Left renal cortex interstitium (tissue), 4 donors: ENCODE measurements at regions not wholly inside any gene's neighbourhood (a gene's known extent, or its start where the extent isn't known, plus 50 kb on each side); places are given as distances from the start of the nearest gene placed in this dataset.

Experiments
- DNase-seq, 4 donors: peaks; one replicate each; pipeline ENCODE4 v3.0.0-alpha.2; 2013; ENCODE audit warnings: low read depth in 4 of 4, low spot score in 2 of 4, missing footprints in 1 of 4

- no peak for DNase-seq
Measured at GRCh38 chr2:9086465-9086864, 83.0 kb upstream of the MBOAT2 start.

DNA sequence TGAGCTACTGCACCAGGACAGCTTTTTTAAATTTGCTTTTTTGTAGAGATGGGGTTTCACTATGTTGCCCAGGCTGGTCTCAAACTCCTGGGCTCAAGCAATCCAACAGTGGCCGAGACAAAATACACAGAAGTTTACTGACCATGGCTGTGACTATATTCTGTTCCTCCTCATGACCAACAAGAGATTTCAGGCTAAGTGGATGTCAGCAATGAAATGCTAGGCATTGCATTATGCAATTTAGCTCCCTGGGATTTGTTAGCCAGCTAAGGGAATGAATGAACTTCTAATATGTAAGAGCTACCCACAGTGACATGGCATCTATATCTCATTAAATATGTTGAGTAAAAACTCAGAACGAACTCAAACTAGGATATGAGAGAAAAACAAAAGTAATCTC is 81.9 kb upstream of the MBOAT2 start:
- DNase-seq: no peak

DNA sequence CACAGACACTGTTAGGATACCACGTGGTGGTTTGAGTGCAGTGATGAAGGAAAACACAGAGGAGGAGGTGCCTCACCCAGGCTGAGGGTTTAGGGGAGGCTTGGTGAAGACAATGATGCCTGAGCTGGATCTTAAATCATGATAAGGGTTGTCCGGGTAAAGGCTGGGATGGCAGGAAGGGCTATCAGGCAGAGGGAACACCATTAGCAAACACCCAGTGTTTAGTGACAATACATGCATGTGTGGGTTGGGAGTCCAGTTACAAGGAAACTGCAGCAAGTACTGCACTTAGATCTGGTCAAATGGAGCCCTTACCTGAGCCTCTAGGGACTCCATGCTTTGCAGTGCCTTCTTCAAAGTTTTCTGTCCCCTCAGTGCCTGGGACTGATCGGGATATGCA is 79.8 kb upstream of the MBOAT2 start:
- no peak for DNase-seq

DNA sequence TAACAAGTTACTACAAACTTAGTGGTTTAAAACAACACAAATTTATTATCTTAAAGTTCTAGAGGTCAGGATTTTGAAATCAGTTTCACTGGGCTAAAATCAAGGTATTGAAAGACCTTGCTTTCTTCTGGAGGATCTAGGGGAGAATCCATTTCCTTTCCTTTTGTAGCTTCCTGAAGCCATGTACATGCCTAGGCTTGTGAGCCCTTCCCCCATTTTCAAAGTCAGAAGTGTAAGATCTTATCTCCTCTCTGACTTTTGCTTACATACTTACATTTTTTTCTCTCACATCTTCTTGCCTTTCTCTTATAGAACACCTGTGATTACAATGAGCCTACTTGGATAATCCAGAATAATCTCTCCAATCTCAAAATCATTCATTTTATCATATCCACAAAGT is 78.7 kb upstream of the MBOAT2 start:
- no peak for DNase-seq

GRCh38 chr2:9081750-9082149 is 78.3 kb upstream of the MBOAT2 start:
- DNase-seq: no peak

GRCh38 chr2:9078405-9078804 is 74.9 kb upstream of the MBOAT2 start:
- no peak for DNase-seq

GRCh38 chr2:9077691-9078090 is 74.2 kb upstream of the MBOAT2 start:
- DNase-seq: no peak

DNA sequence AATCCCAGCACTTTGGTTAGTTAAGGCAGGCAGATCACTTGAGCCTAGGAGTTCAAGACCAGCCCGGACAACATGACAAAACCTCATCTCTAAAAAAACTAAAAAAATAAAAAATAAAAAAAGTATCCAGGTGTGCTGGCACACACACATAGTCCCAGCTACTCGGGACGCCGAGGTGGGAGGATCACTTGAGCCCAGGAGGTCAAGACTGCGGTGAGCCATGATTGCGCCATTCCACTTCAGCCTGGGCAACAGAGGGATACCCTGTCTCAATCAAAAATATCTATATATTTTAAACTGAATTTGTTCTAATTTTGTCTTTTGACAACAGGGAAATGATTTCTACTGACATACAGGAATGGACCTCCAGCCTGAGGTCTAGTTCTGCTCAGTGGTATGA is 73.3 kb upstream of the MBOAT2 start:
- DNase-seq: no peak

DNA sequence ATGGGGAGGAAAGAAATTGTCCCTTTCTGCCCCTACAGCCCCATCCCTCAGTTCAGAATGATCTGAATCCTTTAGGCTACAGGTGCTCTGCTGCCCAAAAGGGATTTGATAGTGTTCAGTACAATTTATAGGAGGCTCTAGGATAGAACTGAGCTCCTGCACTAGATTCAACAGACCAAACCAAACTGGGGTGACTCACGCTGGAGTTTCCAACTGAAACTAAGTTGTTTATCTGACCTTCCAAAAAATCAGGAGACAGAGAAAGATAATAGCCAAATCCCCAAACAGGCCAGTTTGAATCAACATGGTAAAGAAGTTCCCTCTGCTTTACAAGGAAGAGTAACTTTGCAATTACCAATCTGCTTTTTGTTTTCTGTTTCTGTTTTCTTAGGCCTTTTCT is 72.7 kb upstream of the MBOAT2 start:
- no peak for DNase-seq

GRCh38 chr2:9074930-9075329 is 71.4 kb upstream of the MBOAT2 start:
- no peak for DNase-seq

DNA sequence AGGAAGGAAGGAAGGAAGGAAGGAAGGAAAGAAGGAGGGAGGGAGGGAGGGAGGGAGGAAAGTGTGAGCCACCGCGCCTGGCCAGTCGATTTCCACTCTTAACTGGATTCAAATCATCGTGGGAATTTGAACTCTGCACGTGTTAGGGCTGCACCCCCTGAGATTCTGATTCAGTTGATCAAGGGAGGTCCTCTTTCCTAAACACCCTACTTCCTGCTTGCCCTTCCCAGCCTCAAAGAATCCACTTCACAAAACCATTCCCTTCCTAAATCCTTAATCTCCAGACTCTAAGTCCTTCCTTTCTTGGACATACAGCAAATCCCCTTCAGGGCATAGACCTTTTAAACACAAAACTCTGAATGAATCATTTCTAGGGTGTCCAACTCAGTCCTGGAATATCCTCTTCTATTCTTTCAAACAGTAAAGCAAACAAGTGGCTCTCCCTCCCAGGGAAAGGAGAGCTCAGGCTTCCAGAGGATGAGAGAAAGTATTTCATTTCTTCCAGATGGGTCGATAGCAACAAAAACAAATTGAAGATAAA is 68.2 kb upstream of the MBOAT2 start:
- DNase-seq: no peak

GRCh38 chr2:9071032-9071431 is 67.5 kb upstream of the MBOAT2 start:
- DNase-seq: no peak

- DNase-seq: no peak
Measured at GRCh38 chr2:9069543-9069942, 66.1 kb upstream of the MBOAT2 start.

DNA sequence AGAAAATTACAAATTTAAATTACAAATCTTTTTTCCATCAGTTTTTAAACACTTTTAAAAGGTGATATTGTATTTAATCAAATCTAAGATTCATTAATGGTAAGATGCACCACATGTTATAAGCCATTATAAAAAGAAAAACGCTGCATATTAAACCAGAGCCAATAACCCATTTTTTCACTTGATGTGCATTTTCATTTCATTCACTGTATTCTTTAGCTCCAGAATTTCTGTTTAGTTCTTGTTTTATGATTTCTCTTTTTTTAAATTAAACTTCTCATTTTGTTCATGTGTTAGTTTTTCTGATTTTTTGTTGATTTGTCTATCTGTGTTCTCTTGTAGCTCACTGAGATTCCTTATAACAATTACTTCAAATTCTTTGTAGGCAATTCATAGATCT is 62.4 kb upstream of the MBOAT2 start:
- DNase-seq: no peak

- DNase-seq: no peak
Measured at GRCh38 chr2:9063023-9063606, 59.6 kb upstream of the MBOAT2 start.

DNA sequence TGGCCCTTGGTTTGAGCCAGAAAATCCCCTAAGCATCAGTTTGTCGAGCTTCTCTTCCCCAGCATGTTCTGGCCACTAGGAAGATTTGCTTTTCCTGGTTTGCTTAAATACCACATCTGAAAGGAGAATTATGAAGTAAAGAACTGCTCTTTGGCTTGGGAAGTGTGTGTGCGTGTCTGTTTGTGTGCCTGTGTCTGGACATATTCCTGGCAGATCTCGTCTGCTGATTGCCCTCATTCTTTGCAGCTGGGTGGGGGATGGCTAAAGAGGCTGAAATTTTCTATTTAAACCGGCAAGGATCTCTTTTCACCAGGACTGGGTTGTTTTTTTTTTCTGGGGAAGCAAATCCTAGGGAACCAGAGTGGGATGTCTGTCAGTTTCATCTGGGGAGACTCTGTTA is 57.3 kb upstream of the MBOAT2 start:
- no peak for DNase-seq

DNA sequence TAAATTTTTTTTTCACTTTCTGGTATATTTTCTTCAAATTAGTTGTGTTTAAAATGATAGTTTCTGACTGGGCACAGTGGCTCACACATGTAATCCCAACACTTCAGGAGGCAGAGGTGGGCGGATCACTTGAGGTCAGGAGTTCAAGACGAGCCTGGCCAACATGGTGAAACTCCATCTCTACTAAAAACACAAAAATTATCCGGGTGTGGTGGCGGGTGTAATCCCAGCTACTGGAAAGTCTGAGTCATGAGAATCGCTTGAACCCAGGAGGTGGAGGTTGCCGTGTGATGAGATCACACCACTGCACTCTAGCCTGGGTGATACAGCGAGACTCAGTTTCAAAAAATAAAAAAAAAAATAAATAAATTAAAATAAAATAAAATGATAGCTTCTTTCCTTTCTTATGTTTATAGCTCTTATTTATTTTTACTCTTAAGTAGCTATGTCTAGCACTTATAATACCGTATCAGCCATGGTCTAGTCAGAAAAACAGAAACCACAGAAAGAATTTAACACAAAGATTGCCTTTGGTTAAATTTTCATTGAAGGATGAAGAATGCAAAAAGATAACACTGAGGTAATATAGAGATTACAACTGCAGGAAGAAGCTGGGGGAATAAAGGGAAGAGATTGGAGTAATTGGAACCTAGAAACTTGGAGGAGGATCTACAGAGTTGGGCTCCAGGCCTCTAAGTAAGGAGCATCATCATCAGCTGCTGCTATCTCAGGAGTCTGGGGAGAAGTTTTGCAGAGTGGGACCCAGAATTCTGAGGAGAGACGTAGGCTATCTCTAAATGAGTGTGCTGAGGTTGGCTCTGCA is 54.7 kb upstream of the MBOAT2 start:
- DNase-seq: no peak

- no peak for DNase-seq
Measured at GRCh38 chr2:9055471-9055870, 52.0 kb upstream of the MBOAT2 start.

GRCh38 chr2:9053534-9053931 is 50.0 kb upstream of the MBOAT2 start:
- DNase-seq: no peak
